H1 (cell line): ENCODE measurements at regions not wholly inside any gene's neighbourhood (a gene's known extent, or its start where the extent isn't known, plus 50 kb on each side); places are given as distances from the start of the nearest gene placed in this dataset.

Source experiments
- CTCF ChIA-PET: fragments of 300-600 bp; sonication (Branson Sonifier 250); formaldehyde crosslinking; loops from one replicate; lab custom pipeline; 2021; ENCODE audit not compliant: partially characterized antibody; lab: Charles Lee
- POLR2A ChIA-PET: fragments of 300-600 bp; sonication (Branson Sonifier 250); formaldehyde crosslinking; loops from one replicate; lab custom pipeline; 2021; ENCODE audit warnings: inconsistent platforms; ENCODE audit not compliant: partially characterized antibody; lab: Charles Lee
- DNase-seq, 2 experiments: peaks; one replicate each; pipeline versions ENCODE4 v3.0.0 to v3.0.0-alpha.2; 2010 to 2022; ENCODE audit warnings: low spot score in 2 of 2, low read depth in 1 of 2, mixed read lengths in 1 of 2
- FAIRE-seq: peaks from 2 replicates; lab custom pipeline; 2011; peaks lifted over from hg19 to GRCh38; lab: Jason Lieb, UNC
- H2AFZ ChIP-seq: 2 replicates; pipeline ENCODE4 v1.8.1; 2012; ENCODE audit warnings: low read length, inconsistent platforms
- H2AK5ac ChIP-seq: 2 replicates; pipeline ENCODE4 v1.6.1; 2013; ENCODE audit warnings: low read depth, low read length
- H2BK120ac ChIP-seq: replicated peaks from 2 replicates; pipeline ENCODE3; 2013; ENCODE audit warnings: low read depth, low read length, inconsistent platforms
- H2BK12ac ChIP-seq: 2 replicates; pipeline ENCODE4 v1.6.1; 2013; ENCODE audit warnings: low read depth, low read length
- H2BK15ac ChIP-seq: 2 replicates; pipeline ENCODE4 v1.6.1; 2013; ENCODE audit warnings: low read length
- H2BK20ac ChIP-seq: 2 replicates; pipeline ENCODE4 v1.6.1; 2013; ENCODE audit warnings: low read length
- H2BK5ac ChIP-seq: 2 replicates; pipeline ENCODE4 v1.6.1; 2013; ENCODE audit warnings: low read depth, low read length
- H3K14ac ChIP-seq: 2 replicates; pipeline ENCODE4 v1.6.1; 2013; ENCODE audit warnings: inconsistent platforms; ENCODE audit not compliant: insufficient read length
- H3K18ac ChIP-seq: 2 replicates; pipeline ENCODE4 v1.6.1; 2013; ENCODE audit warnings: low read length; ENCODE audit errors: extremely low read depth
- H3K23ac ChIP-seq: 2 replicates; pipeline ENCODE4 v1.6.1; 2013; ENCODE audit warnings: inconsistent platforms; ENCODE audit not compliant: insufficient read length
- H3K23me2 ChIP-seq: 2 replicates; pipeline ENCODE4 v1.6.1; 2013; ENCODE audit warnings: low read depth, low read length
- H3K27ac ChIP-seq: 2 replicates; pipeline ENCODE4 v1.6.1; 2011; ENCODE audit warnings: low read depth, low read length, inconsistent platforms
- H3K27me3 ChIP-seq, 4 experiments: replicated peaks in 1 of 4; 1 replicate in 1 of 4; 2 replicates in 3 of 4; pipeline versions ENCODE4 v1.6.1 to v1.8.1; 2011 to 2013; ENCODE audit warnings: low read length in 3 of 4, mild to moderate bottlenecking in 3 of 4, inconsistent platforms in 2 of 4, mixed read lengths in 2 of 4, moderate library complexity in 1 of 4; ENCODE audit not compliant: control insufficient read depth in 3 of 4, insufficient read depth in 3 of 4; ENCODE audit errors: extremely low read depth in 1 of 4
- H3K36me3 ChIP-seq, 4 experiments: 2 replicates each; pipeline versions ENCODE4 v1.6.1 to v1.8.1; 2011 to 2013; ENCODE audit warnings: mild to moderate bottlenecking in 4 of 4, low read length in 3 of 4, moderate library complexity in 2 of 4, control low read depth in 1 of 4, inconsistent platforms in 1 of 4; ENCODE audit not compliant: insufficient read depth in 4 of 4, control insufficient read depth in 2 of 4
- H3K4ac ChIP-seq: replicated peaks from 2 replicates; pipeline ENCODE3; 2013; ENCODE audit warnings: low read length, low read depth, mixed read lengths, inconsistent platforms; ENCODE audit not compliant: insufficient read length
- H3K4me1 ChIP-seq, 4 experiments: replicated peaks in 1 of 4; 1 replicate in 1 of 4; 2 replicates in 3 of 4; pipeline versions ENCODE4 v1.6.1 to v1.8.1; 2011 to 2013; ENCODE audit warnings: low read length in 3 of 4, inconsistent platforms in 2 of 4, mixed read lengths in 1 of 4; ENCODE audit not compliant: insufficient read depth in 4 of 4, control insufficient read depth in 3 of 4
- H3K4me2 ChIP-seq, 2 experiments: 2 replicates each; pipeline versions ENCODE4 v1.6.1 to v1.8.1; 2011 to 2013; ENCODE audit warnings: low read depth in 2 of 2, low read length in 2 of 2, control low read depth in 1 of 2, inconsistent platforms in 1 of 2, mild to moderate bottlenecking in 1 of 2; ENCODE audit not compliant: insufficient read depth in 1 of 2
- H3K4me3 ChIP-seq, 4 experiments: fragments of 200-600, 300-600 bp in 1 of 4; sonication (generic), shearing (Covaris generic), sonication (Bioruptor Twin) in 1 of 4; 2 replicates each; pipeline versions ENCODE4 v1.5.1 to v1.8.1; 2011 to 2016; ENCODE audit warnings: low read length in 4 of 4, low read depth in 3 of 4, control low read depth in 2 of 4, inconsistent platforms in 2 of 4, mild to moderate bottlenecking in 2 of 4, mixed read lengths in 1 of 4, moderate library complexity in 1 of 4; ENCODE audit not compliant: insufficient read depth in 2 of 4; ENCODE audit errors: extremely low read depth in 1 of 4
- H3K56ac ChIP-seq: replicated peaks from 2 replicates; pipeline ENCODE3; 2013; ENCODE audit warnings: low read depth, mild to moderate bottlenecking, mixed read lengths, low read length, inconsistent platforms; ENCODE audit not compliant: insufficient read length
- H3K79me1 ChIP-seq: 2 replicates; pipeline ENCODE4 v1.6.1; 2013; ENCODE audit warnings: low read depth, low read length, control low read depth
- H3K79me2 ChIP-seq, 2 experiments: 2 replicates each; pipeline versions ENCODE4 v1.6.1 to v1.8.1; 2012 to 2013; ENCODE audit warnings: low read length in 2 of 2, mild to moderate bottlenecking in 2 of 2, inconsistent platforms in 1 of 2; ENCODE audit not compliant: insufficient read depth in 2 of 2, control insufficient read depth in 1 of 2
- H3K9ac ChIP-seq, 4 experiments: replicated peaks in 1 of 4; 1 replicate in 1 of 4; 2 replicates in 3 of 4; pipeline versions ENCODE4 v1.6.1 to v1.8.1; 2011 to 2013; ENCODE audit warnings: low read depth in 3 of 4, low read length in 3 of 4, control low read depth in 2 of 4, mild to moderate bottlenecking in 2 of 4, moderate library complexity in 2 of 4, inconsistent platforms in 1 of 4; ENCODE audit errors: extremely low read depth in 1 of 4
- H3K9me3 ChIP-seq, 2 experiments: 2 replicates each; pipeline versions ENCODE4 v1.6.1 to v1.8.1; 2012 to 2013; ENCODE audit warnings: mild to moderate bottlenecking in 2 of 2, moderate library complexity in 2 of 2, control low read depth in 1 of 2, inconsistent platforms in 1 of 2, low read depth in 1 of 2, low read length in 1 of 2, mixed read lengths in 1 of 2; ENCODE audit not compliant: insufficient read depth in 2 of 2
- H4K20me1 ChIP-seq, 2 experiments: replicated peaks in 1 of 2; 2 replicates each; pipeline versions ENCODE3 to v1.8.1; 2011 to 2013; ENCODE audit warnings: inconsistent platforms in 2 of 2, low read length in 2 of 2, mild to moderate bottlenecking in 1 of 2; ENCODE audit not compliant: insufficient read depth in 2 of 2, control insufficient read depth in 1 of 2
- H4K5ac ChIP-seq: 2 replicates; pipeline ENCODE4 v1.6.1; 2013; ENCODE audit warnings: low read length, low read depth, mixed read lengths, inconsistent platforms; ENCODE audit not compliant: insufficient read length
- H4K8ac ChIP-seq: 2 replicates; pipeline ENCODE4 v1.8.0; 2013; ENCODE audit warnings: mild to moderate bottlenecking, moderate library complexity, low read length, inconsistent platforms; ENCODE audit not compliant: insufficient read depth; ENCODE audit errors: extremely low read depth
- H4K91ac ChIP-seq: replicated peaks from 2 replicates; pipeline ENCODE3; 2013; ENCODE audit warnings: low read length, mixed read lengths, inconsistent platforms; ENCODE audit not compliant: insufficient read length
- ASH2L ChIP-seq: fragments of 200-600, 300-600 bp; sonication (generic); IDR thresholded peaks from one replicate; pipeline ENCODE4 v1.7.1; 2017; ENCODE audit warnings: low read length
- ATF2 ChIP-seq: IDR thresholded peaks from 2 replicates; pipeline ENCODE4 v1.6.1; 2012; ENCODE audit warnings: low read length, inconsistent platforms
- BCL11A ChIP-seq, 2 experiments: IDR thresholded peaks; one replicate each; pipeline ENCODE4 v1.6.1; 2011; ENCODE audit warnings: low read depth in 2 of 2, low read length in 2 of 2, mild to moderate bottlenecking in 2 of 2
- CHD1 ChIP-seq: IDR thresholded peaks from 2 replicates; pipeline ENCODE4 v1.6.1; 2012; ENCODE audit warnings: low read depth, low read length, improper control_type of control experiment
- KDM4A ChIP-seq: IDR thresholded peaks from one replicate; pipeline ENCODE4 v1.7.1; 2012; ENCODE audit warnings: low read depth, mild to moderate bottlenecking, moderate library complexity, low read length, inconsistent platforms; ENCODE audit not compliant: severe bottlenecking
- NRF1 ChIP-seq: IDR thresholded peaks from 2 replicates; pipeline ENCODE4 v1.6.1; 2011; ENCODE audit warnings: mild to moderate bottlenecking, low read depth, low read length, improper control_type of control experiment
- POLR2AphosphoS5 ChIP-seq: IDR thresholded peaks from 2 replicates; pipeline ENCODE4 v1.6.1; 2011; ENCODE audit warnings: low read depth, low read length
- SIX5 ChIP-seq: IDR thresholded peaks from 2 replicates; pipeline ENCODE4 v1.6.1; 2011; ENCODE audit warnings: mild to moderate bottlenecking, low read depth, low read length
- SP2 ChIP-seq: IDR thresholded peaks from 2 replicates; pipeline ENCODE4 v1.6.1; 2012; ENCODE audit warnings: mild to moderate bottlenecking, low read length, inconsistent platforms
- SP4 ChIP-seq: IDR thresholded peaks from 2 replicates; pipeline ENCODE4 v1.6.1; 2012; ENCODE audit warnings: low read length, inconsistent platforms
- SRF ChIP-seq: IDR thresholded peaks from 2 replicates; pipeline ENCODE4 v1.6.1; 2011; ENCODE audit warnings: mild to moderate bottlenecking, low read depth, low read length, moderate library complexity
- TAF1 ChIP-seq: IDR thresholded peaks from 2 replicates; pipeline ENCODE4 v1.6.1; 2011; ENCODE audit warnings: mild to moderate bottlenecking, low read depth, low read length
- TAF7 ChIP-seq: optimal IDR thresholded peaks from 2 replicates; pipeline ENCODE3; 2011; ENCODE audit warnings: low read depth, mild to moderate bottlenecking, inconsistent platforms, low read length, moderate library complexity, borderline replicate concordance
- TCF12 ChIP-seq: IDR thresholded peaks from 2 replicates; pipeline ENCODE4 v1.6.1; 2011; ENCODE audit warnings: low read depth, mild to moderate bottlenecking, low read length
- WGBS, 2 experiments: shearing (Covaris generic) in 1 of 2; methylation state at CpG; one replicate each; pipeline versions ENCODE4 v1.1.6 to v1.1.7; 2013 to 2015; ENCODE audit warnings: low lambda C conversion rate in 2 of 2, mixed read lengths in 2 of 2, inconsistent platforms in 1 of 2, low coverage in 1 of 2, missing lambda C conversion rate in 1 of 2; ENCODE audit not compliant: insufficient replicate concordance in 2 of 2, insufficient coverage in 1 of 2, insufficient read length in 1 of 2; ENCODE audit errors: extremely low coverage in 1 of 2, missing lambda C conversion rate in 1 of 2; 5-methylcytosine and 5-hydroxymethylcytosine counted together

DNA sequence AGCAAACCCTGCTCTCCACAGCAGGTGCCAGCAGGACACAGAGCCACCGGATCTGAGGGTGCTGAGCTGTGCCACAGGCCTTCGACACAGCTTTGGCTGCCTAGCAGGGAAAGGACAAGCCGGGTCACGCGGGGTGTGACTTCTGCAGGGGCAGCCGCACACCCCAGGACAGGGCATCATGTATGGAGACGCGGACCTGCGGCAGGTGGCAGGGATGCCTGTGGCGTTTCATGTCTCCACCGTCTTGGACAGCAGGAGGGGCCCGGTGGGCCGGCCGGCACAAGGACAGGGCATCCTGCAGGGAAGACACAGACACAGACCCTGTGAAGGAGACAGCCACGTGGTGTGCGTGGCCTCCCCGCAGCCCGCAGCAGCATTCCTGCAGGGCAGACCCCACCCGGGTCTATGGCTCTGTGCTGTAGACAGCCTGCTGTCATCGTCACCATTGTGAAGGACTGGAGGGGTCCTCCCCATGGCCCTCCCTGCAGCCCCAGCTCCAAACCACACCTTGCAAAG lies 109.2 kb downstream of the PDGFA start:
- H3K14ac ChIP-seq = no peak overlapping the region
- no peak overlapping the region; a peak in 1 of 7 replicates for H3K9ac ChIP-seq
- no peaks in the 10 kb centered on the region for H3K79me2 ChIP-seq
- no peaks in the 10 kb centered on the region for H3K79me1 ChIP-seq
- peak overlapping the region; percentile 9; the same call in 1 of the 2 replicates for H4K8ac ChIP-seq
- DNase-seq (no peak), FAIRE-seq (no peak)
- H2AK5ac ChIP-seq = no peak overlapping the region
- ChIA-PET CTCF (interaction anchor here (0.6 to 0.8 kb wide), 2 partner anchors 11 to 1151 kb away, joined by 3 read pairs; no protein-coding TSS in a partner anchor), POLR2A (no interaction called here)
- no peak overlapping the region for H2BK20ac ChIP-seq
- peaks cover 0 to 2% of the 10 kb centered on the region in 2 experiments for H4K20me1 ChIP-seq
- peaks cover 0 to 5% (median 1%) of the 10 kb centered on the region in 4 experiments; a peak in 3 of 7 replicates for H3K4me1 ChIP-seq
- H3K4ac ChIP-seq = no peak overlapping the region
- H4K5ac ChIP-seq = no peak overlapping the region
- no peaks in the 10 kb centered on the region; a peak in 1 of 7 replicates for H3K27me3 ChIP-seq
- no peaks in the 10 kb centered on the region for H3K9me3 ChIP-seq
- H3K27ac ChIP-seq = no peak overlapping the region
- no peak overlapping the region for H3K4me2 ChIP-seq
- no peak overlapping the region for H3K56ac ChIP-seq
- H3K18ac ChIP-seq = no peak overlapping the region
- no peaks in the 10 kb centered on the region for H3K36me3 ChIP-seq
- peaks cover 6% of the 10 kb centered on the region; the same call in 1 of the 2 replicates for H3K23me2 ChIP-seq
- no peak overlapping the region for H4K91ac ChIP-seq
- H2AFZ ChIP-seq = no peak overlapping the region
- 0 out of 2 replicates have a peak overlapping the region, but pooled peaks have one; percentile 72 for H2BK15ac ChIP-seq
- WGBS, 2 experiments = 92% methylated on average over 20 of the region's 20 CpGs; no CpG with 5 or more reads in 1 of the 2 experiments
- H2BK12ac ChIP-seq = 0 out of 2 replicates have a peak overlapping the region, but pooled peaks have one; percentile 9
- no peak overlapping the region for H3K23ac ChIP-seq
- no peak overlapping the region for H2BK5ac ChIP-seq
- H2BK120ac ChIP-seq = no peak overlapping the region
- H3K4me3 ChIP-seq = no peak overlapping the region
- TF ChIP-seq SIX5 (no peak), SP2 (no peak), BCL11A (IDR thresholded peaks at IDR 0.05; ENCODE audit: low read depth in 2 of 2, low read length in 2 of 2) (no peak), SRF (no peak), ATF2 (no peak), TCF12 (no peak), NRF1 (no peak), SP4 (no peak), POLR2AphosphoS5 (no peak), TAF1 (no peak), TAF7 (no peak), KDM4A (no peak), CHD1 (no peak), ASH2L (no peak)
